Activated CD4-positive, alpha-beta T cell treated with anti-CD3 and anti-CD28 coated beads, Interleukin-2, amount 50 U/mL, for 1 hour (primary cell): ENCODE measurements at regions not wholly inside any gene's neighbourhood (a gene's known extent, or its start where the extent isn't known, plus 50 kb on each side); places are given as distances from the start of the nearest gene placed in this dataset.
"Not testable (repeated sequence)": the region's sequence is repeated elsewhere in the genome, so short reads cannot be mapped to it uniquely, and the experiment has no call there.

Source experiments
- DNase-seq: peaks from one replicate; pipeline ENCODE4 v3.0.0-alpha.2; 2020

DNA sequence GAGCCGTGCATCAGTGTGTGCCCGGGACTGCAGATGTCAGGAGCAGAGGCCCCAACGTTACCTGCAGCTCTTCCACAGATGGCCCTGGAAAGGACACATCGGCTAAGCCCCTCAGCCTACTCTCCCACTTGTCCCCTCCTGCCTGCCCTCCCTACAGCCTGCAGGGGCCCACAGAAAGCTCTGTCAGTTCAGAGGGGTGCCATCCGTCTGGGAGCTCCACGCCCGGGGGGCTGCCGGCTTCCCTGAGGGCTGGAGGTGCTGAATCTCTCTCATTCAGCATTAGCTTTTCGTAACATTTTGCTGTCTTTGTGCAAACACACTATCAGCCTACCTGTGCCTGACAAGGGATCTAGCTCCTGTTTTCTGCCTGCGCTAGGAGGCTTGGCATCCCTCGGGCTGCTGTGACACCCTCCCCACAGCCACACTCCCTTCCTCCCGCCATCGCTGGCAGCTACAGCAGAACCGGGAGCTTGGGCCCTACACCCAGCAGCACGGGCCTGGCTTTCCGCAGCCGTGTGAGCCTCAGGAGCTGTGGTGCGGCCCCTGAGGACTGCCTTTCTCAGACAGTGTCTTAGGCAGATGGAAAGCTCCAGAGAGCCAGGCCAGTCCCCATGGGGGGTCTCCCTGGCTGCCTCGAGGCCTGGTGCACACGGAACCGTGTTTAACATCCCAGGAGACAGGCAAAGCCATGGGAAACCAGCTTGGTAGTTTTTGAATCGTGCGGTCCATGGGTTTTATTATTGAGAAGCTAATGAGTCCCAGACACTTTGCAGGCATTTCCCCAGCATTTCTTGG lies 198.3 kb upstream of the B3GAT1 start:
- no peak for DNase-seq

DNA sequence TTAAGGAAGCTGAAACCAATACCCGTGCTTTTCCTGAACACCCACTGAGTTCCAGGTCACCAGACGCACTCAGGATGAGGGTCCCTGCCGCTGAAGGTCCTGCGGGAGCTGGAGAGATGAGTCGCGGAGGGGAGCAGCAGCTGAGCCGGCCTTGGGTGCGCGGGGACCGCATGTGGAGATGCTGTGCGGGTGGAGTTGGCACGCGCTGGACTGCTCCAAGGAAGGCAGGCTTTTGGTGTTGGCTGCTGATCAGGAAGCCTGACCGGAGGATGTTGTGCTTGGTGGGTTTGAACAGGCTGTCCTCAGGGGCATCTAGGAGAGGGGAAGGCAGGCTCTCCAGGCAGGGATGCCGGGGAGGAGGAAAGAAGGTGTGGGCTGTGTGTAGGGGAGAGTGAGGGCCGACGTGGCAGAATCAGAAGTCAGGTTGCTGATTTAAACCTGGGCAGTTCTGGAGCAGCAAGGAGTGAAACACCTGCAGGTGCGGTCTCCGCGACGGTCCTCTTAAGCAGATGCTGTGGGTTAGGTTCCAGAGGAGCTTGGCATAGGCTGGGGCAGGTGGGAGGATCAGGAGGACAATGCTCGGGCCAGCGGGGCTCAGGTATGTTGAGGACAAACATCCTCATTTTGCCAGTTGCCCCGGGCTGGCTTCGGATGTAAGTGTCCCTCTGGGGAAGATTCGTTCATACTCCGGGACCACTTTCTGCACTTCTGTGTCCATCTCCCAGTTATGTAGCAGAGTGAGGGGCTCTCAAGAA lies 197.5 kb upstream of the B3GAT1 start:
- no peak for DNase-seq

GRCh38 chr11:134607963-134608750 lies 196.1 kb upstream of the B3GAT1 start:
- no peak for DNase-seq

GRCh38 chr11:134606251-134606650 lies 194.2 kb upstream of the B3GAT1 start:
- no peak for DNase-seq

DNA sequence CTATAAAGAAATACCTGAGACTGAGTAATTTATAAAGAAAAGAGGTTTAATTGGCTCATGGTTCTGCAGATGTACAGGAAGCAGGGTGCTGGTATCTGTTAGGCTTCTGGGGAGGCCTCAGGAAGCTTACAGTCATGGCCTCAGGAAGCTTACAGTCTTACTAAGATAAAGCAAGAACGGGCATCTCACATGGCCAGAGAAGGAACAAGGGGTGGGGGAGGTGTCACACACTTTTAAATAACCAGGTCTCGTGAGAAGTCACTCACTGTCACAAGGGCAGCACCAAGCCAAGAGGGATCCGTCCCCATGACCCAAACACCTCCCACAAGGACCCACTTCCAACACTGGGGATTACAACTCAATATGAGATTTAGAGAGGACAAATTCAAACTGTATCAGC lies 192.8 kb upstream of the B3GAT1 start:
- no peak for DNase-seq

- no peak for DNase-seq
These were observed 187.3 kb upstream of the B3GAT1 start for GRCh38 chr11:134599299-134599771.

DNA sequence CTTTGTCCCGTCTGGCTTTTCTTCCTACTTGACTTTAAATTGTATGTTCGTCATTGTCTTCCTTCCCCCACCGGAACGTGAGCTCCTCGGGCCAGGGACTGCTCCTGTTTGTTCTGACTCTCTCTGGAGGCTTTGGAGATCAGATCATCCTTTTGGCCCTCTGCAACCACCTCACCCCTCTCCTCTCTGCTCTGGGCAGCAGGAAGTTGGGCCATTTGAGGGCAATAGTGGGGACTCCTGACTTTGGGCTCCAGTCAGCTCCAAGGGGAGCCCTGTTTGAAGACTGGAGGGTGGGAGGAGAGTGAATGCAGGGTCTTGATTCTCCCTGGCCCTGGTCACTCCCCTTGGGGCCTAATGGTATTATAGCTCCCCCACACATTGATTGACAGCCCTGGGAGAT lies 186.3 kb upstream of the B3GAT1 start:
- DNase-seq: no peak

DNA sequence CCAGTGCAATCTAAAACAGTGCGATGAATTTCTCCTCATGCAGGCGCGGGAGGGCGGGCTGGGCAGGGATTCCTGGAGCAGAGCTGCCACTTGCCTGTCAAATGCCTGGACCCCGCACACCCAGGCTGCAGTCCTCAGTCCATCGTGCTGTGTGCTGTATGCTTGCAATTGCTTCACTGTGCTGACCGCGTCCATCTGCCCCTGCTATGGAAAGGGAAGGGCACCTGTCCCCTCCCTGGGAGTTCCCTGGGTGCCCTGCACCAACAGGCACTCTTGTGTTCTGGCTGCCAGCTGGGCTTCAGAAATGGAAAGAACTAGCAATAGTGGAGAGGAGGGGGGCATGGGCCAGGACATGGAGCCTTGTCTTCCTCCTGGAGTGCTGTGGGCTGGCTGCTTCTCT lies 185.4 kb upstream of the B3GAT1 start:
- DNase-seq: no peak

GRCh38 chr11:134596404-134596803 lies 184.4 kb upstream of the B3GAT1 start:
- DNase-seq: no peak

DNA sequence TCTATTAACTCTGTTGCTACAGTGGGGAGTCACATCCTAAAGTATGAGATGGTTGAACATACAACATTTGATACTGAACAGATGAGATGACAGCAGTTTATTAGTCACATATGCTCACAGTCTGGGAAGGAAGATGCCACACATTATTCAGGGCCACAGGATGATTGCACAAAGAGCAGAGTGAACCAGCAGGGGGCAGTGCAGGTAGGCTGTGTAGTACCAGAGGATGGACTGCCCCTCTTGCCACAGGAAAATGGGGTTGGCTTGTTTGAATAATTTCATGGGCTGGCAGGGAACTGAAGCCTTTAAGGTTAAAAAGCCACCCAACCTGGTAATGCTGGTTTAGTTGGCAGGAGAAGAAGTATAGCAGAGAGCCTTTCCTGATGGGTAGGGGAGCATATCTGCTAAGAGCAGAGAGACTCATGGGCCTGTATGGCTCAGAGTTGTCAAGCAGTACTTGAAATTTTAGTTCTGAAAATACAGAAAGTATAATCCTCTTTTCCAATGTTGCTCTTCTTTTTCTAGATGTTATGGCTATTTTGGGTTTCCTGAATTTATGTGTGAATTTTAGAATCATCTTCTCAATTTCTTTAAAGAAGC lies 180.4 kb upstream of the B3GAT1 start:
- DNase-seq: peak; percentile 31

DNA sequence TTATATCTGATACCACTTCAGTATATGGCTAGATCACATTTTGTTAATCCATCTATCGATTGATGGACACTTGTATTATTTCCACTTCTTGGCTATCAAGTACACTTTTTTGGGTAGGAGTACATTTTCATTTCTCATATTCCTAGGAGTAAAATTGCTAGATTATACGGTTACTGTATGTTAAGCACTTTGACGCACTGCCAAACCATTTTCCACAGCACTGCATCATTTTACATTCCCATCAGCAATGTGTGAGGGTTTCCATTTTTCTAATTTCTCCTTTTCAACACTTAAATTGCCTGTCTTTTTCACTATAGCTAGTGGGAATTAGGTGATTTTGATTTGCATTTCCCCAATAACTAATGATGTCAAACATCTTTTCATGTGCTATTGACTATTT lies 179.3 kb upstream of the B3GAT1 start:
- no peak for DNase-seq

DNA sequence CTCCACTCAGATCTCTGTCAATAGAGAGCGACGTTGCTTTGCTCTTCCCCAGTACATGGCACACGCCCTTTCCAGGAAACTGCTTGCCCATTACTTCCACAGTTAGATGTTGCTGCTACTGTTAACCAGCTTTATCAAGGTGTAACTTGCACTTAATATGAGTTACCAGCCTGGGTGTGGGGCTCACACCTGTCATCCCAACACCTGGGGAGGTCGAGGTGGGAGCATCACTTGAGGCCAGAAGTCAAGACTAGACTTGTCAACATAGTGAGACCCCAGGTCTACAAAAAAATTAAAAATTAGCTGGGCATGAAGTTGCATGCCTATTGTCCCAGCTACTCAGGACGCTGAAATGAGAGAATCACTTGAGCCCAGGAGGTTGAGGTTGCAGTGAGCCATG lies 177.1 kb upstream of the B3GAT1 start:
- no peak for DNase-seq

DNA sequence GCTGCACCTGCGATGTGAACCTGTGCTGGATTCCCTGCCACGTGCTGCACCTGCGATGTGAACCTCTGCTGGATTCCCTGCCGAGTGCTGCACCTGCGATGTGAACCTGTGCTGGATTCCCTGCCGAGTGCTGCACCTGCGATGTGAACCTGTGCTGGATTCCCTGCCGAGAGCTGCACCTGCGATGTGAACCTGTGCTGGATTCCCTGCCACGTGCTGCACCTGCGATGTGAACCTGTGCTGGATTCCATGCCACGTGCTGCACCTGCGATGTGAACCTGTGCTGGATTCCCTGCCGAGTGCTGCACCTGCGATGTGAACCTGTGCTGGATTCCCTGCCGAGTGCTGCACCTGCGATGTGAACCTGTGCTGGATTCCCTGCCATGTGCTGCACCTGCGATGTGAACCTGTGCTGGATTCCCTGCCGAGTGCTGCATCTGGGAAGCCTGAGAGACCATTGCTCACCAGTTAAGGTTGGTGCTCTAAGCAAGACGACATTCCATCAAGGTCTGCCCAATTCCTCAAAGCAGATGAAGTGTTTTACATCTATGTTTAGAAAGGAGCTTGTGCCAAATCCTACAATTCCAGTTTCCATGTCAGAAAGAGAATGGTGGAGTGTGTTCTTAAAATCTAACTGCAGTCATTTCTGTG lies 176.5 kb upstream of the B3GAT1 start:
- not testable (repeated sequence) for DNase-seq

- no peak for DNase-seq
These were observed 175.3 kb upstream of the B3GAT1 start for GRCh38 chr11:134587345-134587744.

DNA sequence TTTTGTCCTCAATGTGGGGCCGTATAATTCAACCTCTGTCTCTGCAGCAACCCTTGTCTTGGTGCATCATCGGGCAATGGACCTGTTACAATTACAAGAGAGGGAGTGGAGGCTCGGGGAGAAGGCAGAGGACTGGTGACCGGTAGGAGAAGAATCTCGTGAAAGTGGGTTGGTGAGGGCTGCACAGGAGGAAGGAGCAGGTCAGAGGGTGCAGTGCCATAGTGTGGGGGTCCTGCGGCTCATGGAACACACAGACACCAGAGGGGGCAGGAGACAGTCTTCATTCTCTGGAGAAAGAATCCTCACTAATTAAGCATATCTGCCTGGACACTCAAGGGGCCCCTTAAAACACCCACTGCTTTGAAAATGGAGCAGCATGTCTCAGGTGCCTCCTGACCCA lies 174.7 kb upstream of the B3GAT1 start:
- no peak for DNase-seq

- DNase-seq: no peak
These were observed 173.9 kb upstream of the B3GAT1 start for GRCh38 chr11:134585666-134586610.

- no peak for DNase-seq
These were observed 172.8 kb upstream of the B3GAT1 start for GRCh38 chr11:134584706-134585445.

GRCh38 chr11:134584001-134584561 lies 172.0 kb upstream of the B3GAT1 start:
- no peak for DNase-seq

GRCh38 chr11:134583397-134583990 lies 171.5 kb upstream of the B3GAT1 start:
- no peak for DNase-seq

GRCh38 chr11:134582770-134583095 lies 170.7 kb upstream of the B3GAT1 start:
- no peak for DNase-seq
